Right lobe of liver (tissue), 6 donors: ENCODE measurements at regions not wholly inside any gene's neighbourhood (a gene's known extent, or its start where the extent isn't known, plus 50 kb on each side); places are given as distances from the start of the nearest gene placed in this dataset.

Source experiments
- ATAC-seq, 4 donors: fragments of 200-7000 bp; cut with Tn5 transposase; one replicate each; pipeline ENCODE4 v1.9.1; 2020; ENCODE audit warnings: mild to moderate bottlenecking in 4 of 4, moderate library complexity in 4 of 4
- DNase-seq, 3 donors: peaks; one replicate each; pipeline ENCODE4 v3.0.0-alpha.2; 2020
- H3K27ac ChIP-seq, 3 donors: fragments of 200-600 bp; one replicate each; pipeline ENCODE4 v1.8.0; 2022
- H3K27me3 ChIP-seq, 2 donors: fragments of 200-600 bp; one replicate each; pipeline ENCODE4 v1.8.0; 2022
- H3K36me3 ChIP-seq, 4 donors: fragments of 200-600 bp; sonication (generic) in 1 of 4; one replicate each; pipeline versions ENCODE4 v1.5.1 to v1.8.0; 2017 to 2022; ENCODE audit warnings: control low read depth in 1 of 4
- H3K4me1 ChIP-seq, 4 donors: fragments of 200-600 bp; sonication (generic) in 1 of 4; one replicate each; pipeline versions ENCODE4 v1.5.1 to v1.8.0; 2017 to 2022; ENCODE audit warnings: control low read depth in 1 of 4
- H3K4me3 ChIP-seq, 3 donors: fragments of 200-600 bp; one replicate each; pipeline ENCODE4 v1.8.0; 2022
- H3K9me3 ChIP-seq, 4 donors: fragments of 200-600 bp; sonication (generic) in 1 of 4; one replicate each; pipeline versions ENCODE4 v1.5.1 to v1.8.0; 2017 to 2022; ENCODE audit warnings: control low read depth in 1 of 4
- CTCF ChIP-seq, 4 donors: fragments of 200-600 bp in 3 of 4; fragments of 450-650 bp in 1 of 4; IDR thresholded peaks; one replicate each; pipeline versions ENCODE4 v1.5.1 to v1.8.0; 2016 to 2022; ENCODE audit warnings: antibody characterized with exemption in 4 of 4, mild to moderate bottlenecking in 2 of 4
- POLR2A ChIP-seq: fragments of 450-650 bp; IDR thresholded peaks from one replicate; pipeline ENCODE4 v1.6.1; 2017; ENCODE audit warnings: antibody characterized with exemption, mild to moderate bottlenecking
- WGBS: methylation state at CpG from one replicate; pipeline ENCODE4 v1.1.6; 2018; ENCODE audit warnings: low coverage, low lambda C conversion rate; ENCODE audit not compliant: insufficient coverage; ENCODE audit errors: missing lambda C conversion rate; 5-methylcytosine and 5-hydroxymethylcytosine counted together
- intact Hi-C, 2 donors: fragments of 100-400 bp; cut with DNase I; formaldehyde crosslinking; loops; one replicate each; pipeline versions ENCODE4 v1.11.2 to v1.14.1; 2022
- donor health status: DM: no; HTN: yes; CAD: no.
- donor health status: DM: no; HTN: no; CAD: no.
- donor health status: DM: no; HTN: no; CAD: no.
- donor health status: DM: no; HTN: yes; CAD: no.
- donor health status: DM: no; HTN: yes; CAD: no.

GRCh38 chr7:126016722-126017121 is 1087.1 kb upstream of the POT1 start:
- intact Hi-C loops, result no loop called here
- no peak for DNase-seq

GRCh38 chr7:126005064-126005463 is 1075.4 kb upstream of the POT1 start:
- no peaks in the 10 kb centered on the region for H3K27me3 ChIP-seq
- intact Hi-C loops, result no loop called here
- no peak overlapping the region for H3K27ac ChIP-seq
- H3K36me3 ChIP-seq, result no peaks in the 10 kb centered on the region
- ATAC-seq (no peak), DNase-seq (no peak)
- 29% methylated on average over 4 of the region's 4 CpGs for WGBS
- no peaks in the 10 kb centered on the region for H3K9me3 ChIP-seq
- no peak for TF ChIP-seq CTCF (IDR thresholded peaks at IDR 0.05)
- H3K4me3 ChIP-seq, result no peak overlapping the region
- no peaks in the 10 kb centered on the region for H3K4me1 ChIP-seq

More at GRCh38 chr7:126016722-126017121, 1087.1 kb upstream of the POT1 start:
- no peaks in the 10 kb centered on the region for H3K36me3 ChIP-seq
- H3K27me3 ChIP-seq, result no peaks in the 10 kb centered on the region
- no peaks in the 10 kb centered on the region for H3K9me3 ChIP-seq
- H3K27ac ChIP-seq, result no peak overlapping the region
- H3K4me3 ChIP-seq, result no peak overlapping the region
- no peak for TF ChIP-seq POLR2A
- TF ChIP-seq CTCF (IDR thresholded peaks at IDR 0.05), result no peak
- WGBS, result 70% methylated on average over 1 of the region's 1 CpG
- no peaks in the 10 kb centered on the region for H3K4me1 ChIP-seq
- ATAC-seq, result no peak

DNA sequence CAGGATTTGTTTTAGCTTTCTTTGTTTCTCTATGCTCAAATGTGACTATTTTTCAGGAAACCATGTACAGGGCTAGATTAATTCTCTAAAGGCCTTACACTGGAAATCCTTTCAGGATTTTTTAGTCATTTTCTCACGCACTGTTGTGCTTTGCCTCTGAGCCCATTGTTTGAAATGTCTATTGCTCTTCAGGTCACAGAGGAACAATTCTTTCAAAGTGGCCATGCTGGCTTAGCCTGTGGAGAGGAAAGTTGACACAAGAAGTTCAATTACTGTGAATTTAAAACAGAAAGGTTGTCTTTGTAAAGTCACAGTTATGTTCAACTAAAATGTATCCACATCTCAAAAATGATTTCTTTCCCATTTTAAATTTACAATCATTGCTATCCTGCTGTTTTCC is 1071.7 kb upstream of the POT1 start:
- DNase-seq, result no peak
- no peaks in the 10 kb centered on the region for H3K4me1 ChIP-seq
- H3K36me3 ChIP-seq, result no peaks in the 10 kb centered on the region
- no peak overlapping the region for H3K4me3 ChIP-seq
- intact Hi-C loops, result no loop called here
- ATAC-seq, result no peak
- TF ChIP-seq CTCF (IDR thresholded peaks at IDR 0.05) (no peak), POLR2A (no peak)
- 13% methylated on average over 1 of the region's 1 CpG for WGBS
- no peaks in the 10 kb centered on the region for H3K27me3 ChIP-seq
- no peaks in the 10 kb centered on the region for H3K9me3 ChIP-seq
- H3K27ac ChIP-seq, result no peak overlapping the region

GRCh38 chr7:125984795-125985194 is 1055.2 kb upstream of the POT1 start:
- no peaks in the 10 kb centered on the region for H3K27me3 ChIP-seq
- ATAC-seq (no peak), DNase-seq (no peak)
- no peak overlapping the region for H3K27ac ChIP-seq
- no peak for TF ChIP-seq CTCF (IDR thresholded peaks at IDR 0.05)
- no peak for TF ChIP-seq POLR2A
- no peak overlapping the region for H3K4me3 ChIP-seq
- intact Hi-C loops, result no loop called here
- H3K9me3 ChIP-seq, result no peaks in the 10 kb centered on the region
- no peaks in the 10 kb centered on the region for H3K4me1 ChIP-seq
- no peaks in the 10 kb centered on the region for H3K36me3 ChIP-seq
- WGBS, result 40% methylated on average over 2 of the region's 3 CpGs

DNA sequence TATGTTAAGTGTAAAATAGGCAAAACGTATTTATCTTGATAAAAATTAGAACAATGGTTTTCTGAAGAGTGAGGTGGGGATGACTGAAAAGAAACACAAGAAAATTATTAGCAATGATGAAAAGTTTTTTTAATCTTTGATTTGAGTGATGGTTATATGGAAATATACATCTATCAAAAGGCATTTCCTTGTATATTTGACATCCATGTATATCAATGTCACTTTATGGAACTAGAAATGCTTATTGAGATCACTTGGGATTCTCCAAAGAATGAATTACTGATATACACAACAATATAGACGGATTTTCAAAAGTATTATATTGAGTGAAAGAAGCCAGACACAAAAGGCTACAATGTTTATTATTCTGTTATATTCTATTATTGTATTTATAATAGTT is 1042.0 kb upstream of the POT1 start:
- no peak for DNase-seq

More for the DNA sequence above, 1042.0 kb upstream of the POT1 start:
- no peak for ATAC-seq
- Histone ChIP-seq H3K4me1 (no peaks in the 10 kb centered on the region), H3K27ac (no peak overlapping the region), H3K27me3 (no peaks in the 10 kb centered on the region), H3K4me3 (no peak overlapping the region), H3K9me3 (no peaks in the 10 kb centered on the region), H3K36me3 (no peaks in the 10 kb centered on the region)
- 33% methylated on average over 2 of the region's 2 CpGs for WGBS
- TF ChIP-seq POLR2A, result no peak
- TF ChIP-seq CTCF (IDR thresholded peaks at IDR 0.05), result no peak
- intact Hi-C loops, result no loop called here
